CD14-positive monocyte (primary cell): ENCODE measurements at regions not wholly inside any gene's neighbourhood (a gene's known extent, or its start where the extent isn't known, plus 50 kb on each side); places are given as distances from the start of the nearest gene placed in this dataset.
"Not testable (repeated sequence)": the region's sequence is repeated elsewhere in the genome, so short reads cannot be mapped to it uniquely, and the experiment has no call there.

Source experiments
- DNase-seq, 3 donors: peaks; one replicate each; pipeline ENCODE4 v3.0.0-alpha.2; 2011 to 2022
- H2AFZ ChIP-seq: 2 replicates; pipeline ENCODE4 v1.6.0; 2012; ENCODE audit warnings: mild to moderate bottlenecking, low read depth, low read length, inconsistent platforms; ENCODE audit not compliant: insufficient read depth, poor library complexity, severe bottlenecking
- H3K27ac ChIP-seq, 2 donors: 1 replicate in 1 of 2; 2 replicates in 1 of 2; pipeline ENCODE4 v1.5.1; 2012 to 2013; ENCODE audit warnings: low read length in 2 of 2, control low read depth in 1 of 2, inconsistent platforms in 1 of 2, low read depth in 1 of 2, mild to moderate bottlenecking in 1 of 2
- H3K27me3 ChIP-seq, 2 donors: one replicate each; pipeline versions ENCODE4 v1.6.0 to v1.6.1; 2011 to 2013; ENCODE audit warnings: low read length in 2 of 2; ENCODE audit not compliant: control insufficient read depth in 2 of 2, insufficient read depth in 2 of 2
- H3K36me3 ChIP-seq, 2 donors: replicated peaks in 1 of 2; 1 replicate in 1 of 2; 2 replicates in 1 of 2; pipeline versions ENCODE4 v1.5.1 to v1.6.1; 2012 to 2013; ENCODE audit warnings: low read length in 2 of 2, control low read depth in 1 of 2, inconsistent platforms in 1 of 2, mild to moderate bottlenecking in 1 of 2; ENCODE audit not compliant: insufficient read depth in 2 of 2, control insufficient read depth in 1 of 2
- H3K4me1 ChIP-seq, 2 donors: 1 replicate in 1 of 2; 2 replicates in 1 of 2; pipeline versions ENCODE4 v1.5.1 to v1.6.1; 2012 to 2013; ENCODE audit warnings: low read length in 2 of 2, control low read depth in 1 of 2, inconsistent platforms in 1 of 2, mild to moderate bottlenecking in 1 of 2, moderate library complexity in 1 of 2; ENCODE audit not compliant: insufficient read depth in 2 of 2, control insufficient read depth in 1 of 2
- H3K4me2 ChIP-seq: replicated peaks from 2 replicates; pipeline ENCODE3; 2012; ENCODE audit warnings: low read length, moderate library complexity, mild to moderate bottlenecking; ENCODE audit not compliant: poor library complexity, severe bottlenecking; ENCODE audit errors: extremely low read depth
- H3K4me3 ChIP-seq, 3 experiments: fragments of 200-600 bp in 1 of 3; sonication (generic) in 1 of 3; replicated peaks in 1 of 3; 1 replicate in 2 of 3; 2 replicates in 1 of 3; pipeline ENCODE4 v1.5.1; 2011 to 2013; ENCODE audit warnings: low read length in 3 of 3, mild to moderate bottlenecking in 3 of 3, control low read depth in 2 of 3, low read depth in 2 of 3, inconsistent platforms in 1 of 3, moderate library complexity in 1 of 3
- H3K79me2 ChIP-seq: 2 replicates; pipeline ENCODE4 v1.6.0; 2012; ENCODE audit warnings: mild to moderate bottlenecking, control low read depth, inconsistent platforms, low read length, moderate library complexity; ENCODE audit not compliant: insufficient read depth
- H3K9ac ChIP-seq: 2 replicates; pipeline ENCODE4 v1.6.0; 2017; ENCODE audit warnings: low read length, mild to moderate bottlenecking; ENCODE audit not compliant: insufficient read depth, poor library complexity, severe bottlenecking
- H3K9me3 ChIP-seq, 2 donors: replicated peaks in 1 of 2; 1 replicate in 1 of 2; 2 replicates in 1 of 2; pipeline versions ENCODE4 v1.5.1 to v1.6.1; 2012 to 2013; ENCODE audit warnings: low read length in 2 of 2, control low read depth in 1 of 2; ENCODE audit not compliant: control insufficient read depth in 1 of 2, insufficient read depth in 1 of 2
- H4K20me1 ChIP-seq: 2 replicates; pipeline ENCODE4 v1.6.0; 2012; ENCODE audit warnings: mild to moderate bottlenecking, low read length, control low read depth, moderate library complexity; ENCODE audit not compliant: insufficient read depth
- H3K27ac Mint-ChIP-seq, 7 donors: one replicate each; pipeline ENCODE4 v1.8.0; 2020; ENCODE audit warnings: mild to moderate bottlenecking in 7 of 7, mixed read lengths in 7 of 7, moderate library complexity in 6 of 7, inconsistent platforms in 2 of 7
- H3K27me3 Mint-ChIP-seq, 3 donors: one replicate each; pipeline ENCODE4 v1.8.0; 2021 to 2022; ENCODE audit warnings: low read depth in 3 of 3, mild to moderate bottlenecking in 3 of 3, mixed read lengths in 3 of 3, moderate library complexity in 3 of 3, inconsistent platforms in 1 of 3
- H3K36me3 Mint-ChIP-seq, 2 donors: one replicate each; pipeline ENCODE4 v1.8.0; 2020; ENCODE audit warnings: mixed read lengths in 2 of 2, inconsistent platforms in 1 of 2, mild to moderate bottlenecking in 1 of 2
- H3K4me1 Mint-ChIP-seq: one replicate; pipeline ENCODE4 v1.8.0; 2020; ENCODE audit warnings: mild to moderate bottlenecking, mixed read lengths
- H3K4me3 Mint-ChIP-seq, 2 donors: one replicate each; pipeline ENCODE4 v1.8.0; 2020; ENCODE audit warnings: mild to moderate bottlenecking in 2 of 2, mixed read lengths in 2 of 2, moderate library complexity in 1 of 2
- H3K9me3 Mint-ChIP-seq, 7 donors: one replicate each; pipeline ENCODE4 v1.8.0; 2020 to 2022; ENCODE audit warnings: mixed read lengths in 7 of 7, mild to moderate bottlenecking in 6 of 7, moderate library complexity in 6 of 7, inconsistent platforms in 2 of 7
- CTCF ChIP-seq: fragments of 200-600 bp; IDR thresholded peaks from one replicate; pipeline ENCODE4 v1.8.0; 2022; ENCODE audit warnings: antibody characterized with exemption, mild to moderate bottlenecking
- WGBS: methylation state at CpG from one replicate; pipeline ENCODE4 v1.1.5; 2013; ENCODE audit warnings: missing lambda C conversion rate; ENCODE audit not compliant: insufficient coverage; 5-methylcytosine and 5-hydroxymethylcytosine counted together
- intact Hi-C, 2 donors: fragments of 100-400 bp; cut with micrococcal nuclease; formaldehyde crosslinking; loops; one replicate each; pipeline versions ENCODE4 v1.15.0 to v1.15.1; 2023

GRCh38 chr6:140269591-140270165 lies 895.2 kb upstream of the CITED2 start:
- intact Hi-C loops, result no loop called here
- no peak overlapping the region for H3K4me2 ChIP-seq
- Mint-ChIP-seq H3K9me3 (peaks cover 0 to 9% (median 2%) of the 10 kb centered on the region in 7 donors), H3K4me3 (no peak overlapping the region), H3K36me3 (no peaks in the 10 kb centered on the region), H3K27ac (no peak overlapping the region), H3K27me3 (no peaks in the 10 kb centered on the region), H3K4me1 (peaks cover 4% of the 10 kb centered on the region)
- no peaks in the 10 kb centered on the region for H3K4me1 ChIP-seq
- H3K36me3 ChIP-seq, result no peaks in the 10 kb centered on the region
- no peak overlapping the region for H3K9ac ChIP-seq
- no peak overlapping the region for H3K27ac ChIP-seq
- H4K20me1 ChIP-seq, result no peaks in the 10 kb centered on the region
- no peak overlapping the region for H2AFZ ChIP-seq
- no peak overlapping the region for H3K4me3 ChIP-seq
- peaks cover 0 to 3% of the 10 kb centered on the region in 2 donors for H3K9me3 ChIP-seq
- WGBS, result 100% methylated on average over 2 of the region's 2 CpGs
- H3K27me3 ChIP-seq, result no peaks in the 10 kb centered on the region
- no peak for DNase-seq
- TF ChIP-seq CTCF, result no peak
- H3K79me2 ChIP-seq, result no peaks in the 10 kb centered on the region

- Histone ChIP-seq H3K4me3 (no peak overlapping the region), H3K79me2 (no peaks in the 10 kb centered on the region), H3K9me3 (peaks cover 0 to 3% of the 10 kb centered on the region in 2 donors), H3K27ac (no peak overlapping the region), H4K20me1 (no peaks in the 10 kb centered on the region), H2AFZ (no peak overlapping the region), H3K4me1 (no peaks in the 10 kb centered on the region), H3K9ac (no peak overlapping the region), H3K4me2 (no peak overlapping the region), H3K27me3 (no peaks in the 10 kb centered on the region), H3K36me3 (no peaks in the 10 kb centered on the region)
- no peaks in the 10 kb centered on the region for H3K4me1 Mint-ChIP-seq
- no CpG with 5 or more reads among the region's 3 CpGs for WGBS
- H3K4me3 Mint-ChIP-seq, result no peak overlapping the region
- peaks cover 0 to 6% (median 0%) of the 10 kb centered on the region in 3 donors for H3K27me3 Mint-ChIP-seq
- DNase-seq, result no peak
- no peaks in the 10 kb centered on the region for H3K36me3 Mint-ChIP-seq
- peaks cover 9 to 23% (median 18%) of the 10 kb centered on the region in 7 donors for H3K9me3 Mint-ChIP-seq
- no peak overlapping the region for H3K27ac Mint-ChIP-seq
- no peak for TF ChIP-seq CTCF
- intact Hi-C loops, result no loop called here
These were observed 890.0 kb upstream of the CITED2 start for GRCh38 chr6:140264431-140264830.

- H3K27ac Mint-ChIP-seq, H4K20me1 ChIP-seq, H3K4me1 ChIP-seq, DNase-seq, intact Hi-C loops, H3K4me1 Mint-ChIP-seq, H3K27me3 Mint-ChIP-seq, H3K79me2 ChIP-seq, H3K27me3 ChIP-seq, H3K36me3 Mint-ChIP-seq, H3K27ac ChIP-seq, H2AFZ ChIP-seq, H3K4me3 ChIP-seq, H3K4me2 ChIP-seq, H3K4me3 Mint-ChIP-seq, H3K9ac ChIP-seq, H3K36me3 ChIP-seq, H3K9me3 ChIP-seq: not testable (repeated sequence)
- no CpG with 5 or more reads among the region's 6 CpGs for WGBS
- peaks cover 14 to 24% (median 18%) of the 10 kb centered on the region in 7 donors for H3K9me3 Mint-ChIP-seq
These were observed 883.9 kb upstream of the CITED2 start for GRCh38 chr6:140258302-140258701.
